ENCODE measurements at regions not wholly inside any gene's neighbourhood (a gene's known extent, or its start where the extent isn't known, plus 50 kb on each side); places are given as distances from the start of the nearest gene placed in this dataset.

GRCh38 chr10:3255616-3256015 lies 83.0 kb upstream of the PITRM1 start:
- TF ChIP-seq POLR2AphosphoS5 (IDR thresholded peaks at IDR 0.05; ENCODE audit: borderline replicate concordance, low read depth, low read length), result no peak
- no peak for TF ChIP-seq EZH2 (IDR thresholded peaks at IDR 0.05)
